ENCODE measurements at regions not wholly inside any gene's neighbourhood (a gene's known extent, or its start where the extent isn't known, plus 50 kb on each side); places are given as distances from the start of the nearest gene placed in this dataset.

GRCh38 chr3:150098621-150099020 lies 127.9 kb upstream of the PFN2 start:
- no peak for TF ChIP-seq CTCF (IDR thresholded peaks at IDR 0.05; ENCODE audit: insufficient read depth, low read depth, low read length)
- CTCF ChIA-PET, result no interaction called here
- DNase-seq (ENCODE audit: low read depth), result no peak

GRCh38 chr3:150097588-150097890 lies 126.8 kb upstream of the PFN2 start:
- ChIA-PET CTCF (interaction anchor here (1.3 kb wide), 1 partner anchor 86 kb away, joined by 4 read pairs; no protein-coding TSS in a partner anchor), POLR2A (no interaction called here)
- no peak for TF ChIP-seq CTCF (IDR thresholded peaks at IDR 0.05; ENCODE audit: insufficient read depth, low read depth, low read length)
- Histone ChIP-seq H3K36me3 (ENCODE audit: control insufficient read depth, insufficient read depth, low read length) (no peaks in the 10 kb centered on the region), H3K27me3 (ENCODE audit: control insufficient read depth, insufficient read depth, low read length) (no peaks in the 10 kb centered on the region), H3K4me3 (ENCODE audit: low read depth, low read length) (no peak overlapping the region)
- DNase-seq (ENCODE audit: low read depth), result no peak

More at GRCh38 chr3:150098621-150099020, 127.9 kb upstream of the PFN2 start:
- H3K27me3 ChIP-seq (ENCODE audit: control insufficient read depth, insufficient read depth, low read length), result no peaks in the 10 kb centered on the region
- no peaks in the 10 kb centered on the region for H3K36me3 ChIP-seq (ENCODE audit: control insufficient read depth, insufficient read depth, low read length)
- no peak overlapping the region for H3K4me3 ChIP-seq (ENCODE audit: low read depth, low read length)
- POLR2A ChIA-PET, result no interaction called here

- H3K36me3 ChIP-seq (ENCODE audit: control insufficient read depth, insufficient read depth, low read length), result no peaks in the 10 kb centered on the region
- TF ChIP-seq CTCF (IDR thresholded peaks at IDR 0.05; ENCODE audit: insufficient read depth, low read depth, low read length), result no peak
- no peaks in the 10 kb centered on the region for H3K27me3 ChIP-seq (ENCODE audit: control insufficient read depth, insufficient read depth, low read length)
- ChIA-PET POLR2A (no interaction called here), CTCF (interaction anchor here (1.3 kb wide), 1 partner anchor 87 kb away, joined by 4 read pairs; no protein-coding TSS in a partner anchor)
- no peak for DNase-seq (ENCODE audit: low read depth)
- H3K4me3 ChIP-seq (ENCODE audit: low read depth, low read length), result no peak overlapping the region
Measured at GRCh38 chr3:150096700-150097587, 126.2 kb upstream of the PFN2 start.

GRCh38 chr3:150094150-150094933 lies 123.6 kb upstream of the PFN2 start:
- DNase-seq (ENCODE audit: low read depth), result no peak
- Histone ChIP-seq H3K36me3 (ENCODE audit: control insufficient read depth, insufficient read depth, low read length) (no peaks in the 10 kb centered on the region), H3K4me3 (ENCODE audit: low read depth, low read length) (no peak overlapping the region), H3K27me3 (ENCODE audit: control insufficient read depth, insufficient read depth, low read length) (no peaks in the 10 kb centered on the region)
- POLR2A ChIA-PET, result no interaction called here
- TF ChIP-seq CTCF (IDR thresholded peaks at IDR 0.05; ENCODE audit: insufficient read depth, low read depth, low read length), result no peak
- CTCF ChIA-PET, result interaction anchor here (1.3 to 1.5 kb wide), 2 partner anchors 85 to 90 kb away, joined by 3 to 4 read pairs; no protein-coding TSS in a partner anchor

- H3K4me3 ChIP-seq (ENCODE audit: low read depth, low read length), result no peak overlapping the region
- no peak for TF ChIP-seq CTCF (IDR thresholded peaks at IDR 0.05; ENCODE audit: insufficient read depth, low read depth, low read length)
- H3K36me3 ChIP-seq (ENCODE audit: control insufficient read depth, insufficient read depth, low read length), result no peaks in the 10 kb centered on the region
- DNase-seq (ENCODE audit: low read depth), result no peak
- ChIA-PET CTCF (interaction anchor here (0.9 to 1.0 kb wide), 3 partner anchors 12 to 124 kb away, joined by 3 read pairs; no protein-coding TSS in a partner anchor), POLR2A (no interaction called here)
- H3K27me3 ChIP-seq (ENCODE audit: control insufficient read depth, insufficient read depth, low read length), result no peaks in the 10 kb centered on the region
Measured at GRCh38 chr3:150091626-150092025, 120.9 kb upstream of the PFN2 start.
